22Rv1 (cell line): ENCODE measurements at regions not wholly inside any gene's neighbourhood (a gene's known extent, or its start where the extent isn't known, plus 50 kb on each side); places are given as distances from the start of the nearest gene placed in this dataset.

Experiments
- H3K27ac ChIP-seq: fragments of 450-650 bp; 2 replicates; pipeline ENCODE4 v1.5.1; 2017
- ZFX ChIP-seq: fragments of 450-650 bp; IDR thresholded peaks from 2 replicates; pipeline ENCODE4 v1.6.1; 2017; ENCODE audit warnings: antibody characterized with exemption, borderline replicate concordance
- TF ChIP-seq, protein P1 (sequence below): fragments of 450-650 bp; IDR thresholded peaks from 2 replicates; pipeline ENCODE4 v1.5.1; 2017; ENCODE audit warnings: mild to moderate bottlenecking

GRCh38 chr9:86771420-86771819, 175.9 kb downstream of the GAS1 start:
- TF ChIP-seq ZFX, result no peak
- TF ChIP-seq, protein P1, sequence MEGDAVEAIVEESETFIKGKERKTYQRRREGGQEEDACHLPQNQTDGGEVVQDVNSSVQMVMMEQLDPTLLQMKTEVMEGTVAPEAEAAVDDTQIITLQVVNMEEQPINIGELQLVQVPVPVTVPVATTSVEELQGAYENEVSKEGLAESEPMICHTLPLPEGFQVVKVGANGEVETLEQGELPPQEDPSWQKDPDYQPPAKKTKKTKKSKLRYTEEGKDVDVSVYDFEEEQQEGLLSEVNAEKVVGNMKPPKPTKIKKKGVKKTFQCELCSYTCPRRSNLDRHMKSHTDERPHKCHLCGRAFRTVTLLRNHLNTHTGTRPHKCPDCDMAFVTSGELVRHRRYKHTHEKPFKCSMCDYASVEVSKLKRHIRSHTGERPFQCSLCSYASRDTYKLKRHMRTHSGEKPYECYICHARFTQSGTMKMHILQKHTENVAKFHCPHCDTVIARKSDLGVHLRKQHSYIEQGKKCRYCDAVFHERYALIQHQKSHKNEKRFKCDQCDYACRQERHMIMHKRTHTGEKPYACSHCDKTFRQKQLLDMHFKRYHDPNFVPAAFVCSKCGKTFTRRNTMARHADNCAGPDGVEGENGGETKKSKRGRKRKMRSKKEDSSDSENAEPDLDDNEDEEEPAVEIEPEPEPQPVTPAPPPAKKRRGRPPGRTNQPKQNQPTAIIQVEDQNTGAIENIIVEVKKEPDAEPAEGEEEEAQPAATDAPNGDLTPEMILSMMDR, result no peak

DNA sequence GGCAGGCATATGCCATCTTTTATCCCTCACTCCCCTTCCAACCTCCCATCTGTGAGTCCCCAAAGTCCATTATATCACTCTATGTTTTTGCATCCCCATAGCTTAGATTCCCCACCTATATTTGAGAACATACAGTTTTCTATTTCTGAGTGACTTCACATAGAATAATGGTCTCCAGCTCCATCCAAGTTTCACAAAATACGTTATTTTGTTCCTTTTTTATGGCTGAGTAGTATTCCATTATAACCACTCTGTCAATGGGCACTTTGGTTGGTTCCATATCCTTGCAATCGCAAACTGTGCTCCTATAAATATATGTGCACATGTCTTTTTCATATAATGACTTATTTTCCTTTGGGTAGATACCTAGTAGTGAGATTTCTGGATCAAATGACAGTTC, 178.6 kb downstream of the GAS1 start:
- no peak overlapping the region for H3K27ac ChIP-seq
- no peak for TF ChIP-seq ZFX
- TF ChIP-seq, protein P1, result no peak

More at GRCh38 chr9:86771420-86771819, 175.9 kb downstream of the GAS1 start:
- H3K27ac ChIP-seq, result no peak overlapping the region

- TF ChIP-seq, protein P1, result no peak
- TF ChIP-seq ZFX, result no peak
- H3K27ac ChIP-seq, result no peak overlapping the region
Observed at GRCh38 chr9:86768020-86768419, 179.3 kb downstream of the GAS1 start.

GRCh38 chr9:86767373-86767772, 179.9 kb downstream of the GAS1 start:
- no peak for TF ChIP-seq ZFX
- TF ChIP-seq, protein P1, result no peak
- H3K27ac ChIP-seq, result no peak overlapping the region

- TF ChIP-seq, protein P1, result no peak
- no peak for TF ChIP-seq ZFX
- H3K27ac ChIP-seq, result no peak overlapping the region
Observed at GRCh38 chr9:86766912-86767311, 180.4 kb downstream of the GAS1 start.

- TF ChIP-seq, protein P1, result no peak
- TF ChIP-seq ZFX, result no peak
- H3K27ac ChIP-seq, result no peak overlapping the region
Observed at GRCh38 chr9:86766511-86766910, 180.8 kb downstream of the GAS1 start.

DNA sequence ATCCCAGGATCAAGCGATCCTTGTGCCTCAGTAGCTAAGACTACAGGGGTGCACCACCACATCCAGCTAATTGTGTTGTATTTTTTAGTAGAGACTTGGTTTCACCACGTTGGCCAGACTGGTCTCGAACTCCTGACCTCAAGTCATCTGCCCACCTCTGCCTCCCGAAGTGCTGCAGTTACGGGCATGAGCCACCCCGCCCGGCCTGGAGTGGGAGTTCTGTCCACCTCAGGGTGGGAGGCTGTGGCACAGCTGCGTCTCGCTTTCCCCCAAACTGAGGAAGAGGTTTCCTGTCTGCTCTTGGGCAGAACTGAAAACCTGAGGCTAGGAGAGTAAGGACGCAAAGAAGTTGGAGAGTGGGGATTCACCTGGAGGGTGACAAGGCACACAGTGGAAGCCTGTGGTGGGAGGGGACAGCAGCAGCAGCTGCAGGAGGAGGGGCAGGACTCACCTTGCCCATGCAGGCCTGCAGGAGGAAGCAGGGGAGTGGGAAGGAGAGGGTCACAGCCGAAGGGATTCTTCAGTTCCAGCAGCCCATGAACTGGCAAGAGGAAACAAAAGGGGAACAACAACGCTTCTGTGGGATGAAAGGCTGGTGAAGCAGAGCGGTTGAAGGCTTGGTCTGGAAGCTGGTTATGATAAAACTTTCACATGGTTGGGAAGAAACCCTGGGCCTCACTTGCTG, 181.4 kb downstream of the GAS1 start:
- H3K27ac ChIP-seq, result no peak overlapping the region
- no peak for TF ChIP-seq ZFX
- TF ChIP-seq, protein P1, result no peak
